WERI-Rb-1 (cell line): ENCODE measurements at regions not wholly inside any gene's neighbourhood (a gene's known extent, or its start where the extent isn't known, plus 50 kb on each side); places are given as distances from the start of the nearest gene placed in this dataset.

ENCODE experiments used
- DNase-seq: peaks from one replicate; pipeline ENCODE4 v3.0.0-alpha.2; 2020
- H3K27ac ChIP-seq: fragments of 250-450 bp; sonication (Bioruptor Pico); 2 replicates; pipeline ENCODE4 v1.5.1; 2020; ENCODE audit warnings: mild to moderate bottlenecking, moderate library complexity
- H3K27me3 ChIP-seq: fragments of 250-450 bp; sonication (Bioruptor Pico); 2 replicates; pipeline ENCODE4 v1.5.1; 2021; ENCODE audit warnings: mild to moderate bottlenecking, low read depth, moderate library complexity; ENCODE audit not compliant: insufficient read depth, severe bottlenecking
- H3K36me3 ChIP-seq: fragments of 250-450 bp; sonication (Bioruptor Pico); 2 replicates; pipeline ENCODE4 v1.5.1; 2020; ENCODE audit warnings: mild to moderate bottlenecking, moderate library complexity
- H3K4me3 ChIP-seq: 2 replicates; pipeline ENCODE4 v1.5.1; 2011; ENCODE audit warnings: low read depth, mild to moderate bottlenecking, control low read depth, low read length
- H3K9me3 ChIP-seq: fragments of 250-450 bp; sonication (Bioruptor Pico); 2 replicates; pipeline ENCODE4 v1.5.1; 2021; ENCODE audit warnings: mild to moderate bottlenecking, moderate library complexity; ENCODE audit not compliant: severe bottlenecking
- CTCF ChIP-seq: IDR thresholded peaks from 2 replicates; pipeline ENCODE4 v1.5.1; 2011; ENCODE audit warnings: low read depth, mild to moderate bottlenecking, control low read depth, inconsistent platforms, low read length

GRCh38 chr12:42968426-42968825 lies 378.9 kb upstream of the PRICKLE1 start:
- H3K9me3 ChIP-seq, result peaks cover 4% of the 10 kb centered on the region
- DNase-seq, result no peak
- no peaks in the 10 kb centered on the region for H3K36me3 ChIP-seq
- no peak overlapping the region for H3K4me3 ChIP-seq
- no peaks in the 10 kb centered on the region for H3K27me3 ChIP-seq
- TF ChIP-seq CTCF, result no peak
- H3K27ac ChIP-seq, result no peak overlapping the region

GRCh38 chr12:42967850-42968249 lies 378.3 kb upstream of the PRICKLE1 start:
- Histone ChIP-seq H3K27ac (no peak overlapping the region), H3K36me3 (no peaks in the 10 kb centered on the region), H3K9me3 (peaks cover 4% of the 10 kb centered on the region), H3K4me3 (no peak overlapping the region), H3K27me3 (no peaks in the 10 kb centered on the region)
- no peak for TF ChIP-seq CTCF
- no peak for DNase-seq

GRCh38 chr12:42963988-42964387 lies 374.4 kb upstream of the PRICKLE1 start:
- H3K36me3 ChIP-seq, result no peaks in the 10 kb centered on the region
- no peaks in the 10 kb centered on the region for H3K9me3 ChIP-seq
- no peaks in the 10 kb centered on the region for H3K27me3 ChIP-seq
- no peak overlapping the region for H3K4me3 ChIP-seq
- TF ChIP-seq CTCF, result no peak
- no peak overlapping the region for H3K27ac ChIP-seq
- no peak for DNase-seq

GRCh38 chr12:42962384-42962783 lies 372.8 kb upstream of the PRICKLE1 start:
- H3K27ac ChIP-seq, result no peak overlapping the region
- H3K9me3 ChIP-seq, result no peaks in the 10 kb centered on the region
- H3K27me3 ChIP-seq, result no peaks in the 10 kb centered on the region
- no peaks in the 10 kb centered on the region for H3K36me3 ChIP-seq
- TF ChIP-seq CTCF, result no peak
- H3K4me3 ChIP-seq, result no peak overlapping the region
- DNase-seq, result no peak

- no peak for DNase-seq
- H3K36me3 ChIP-seq, result no peaks in the 10 kb centered on the region
- H3K4me3 ChIP-seq, result no peak overlapping the region
- no peaks in the 10 kb centered on the region for H3K9me3 ChIP-seq
- TF ChIP-seq CTCF, result no peak
- no peaks in the 10 kb centered on the region for H3K27me3 ChIP-seq
- no peak overlapping the region for H3K27ac ChIP-seq
Measured at GRCh38 chr12:42961395-42961794, 371.8 kb upstream of the PRICKLE1 start.

GRCh38 chr12:42960087-42960527 lies 370.6 kb upstream of the PRICKLE1 start:
- TF ChIP-seq CTCF, result no peak
- Histone ChIP-seq H3K27me3 (no peaks in the 10 kb centered on the region), H3K9me3 (no peaks in the 10 kb centered on the region), H3K36me3 (no peaks in the 10 kb centered on the region), H3K4me3 (no peak overlapping the region), H3K27ac (no peak overlapping the region)
- no peak for DNase-seq
